Activated CD8-positive, alpha-beta T cell treated with anti-CD3 and anti-CD28 coated beads for 36 hours (primary cell): ENCODE measurements at regions not wholly inside any gene's neighbourhood (a gene's known extent, or its start where the extent isn't known, plus 50 kb on each side); places are given as distances from the start of the nearest gene placed in this dataset.
"Not testable (repeated sequence)": the region's sequence is repeated elsewhere in the genome, so short reads cannot be mapped to it uniquely, and the experiment has no call there.

ENCODE experiments used
- ATAC-seq: fragments of 200-7000 bp; cut with Tn5 transposase; one replicate; pipeline ENCODE4 v1.10.0; 2021; ENCODE audit warnings: mild to moderate bottlenecking, moderate library complexity
- CTCF ChIA-PET: fragments of 350-600 bp; sonication (Branson Sonifier 250); formaldehyde crosslinking; loops from one replicate; lab custom pipeline; 2021; ENCODE audit warnings: antibody characterized with exemption; lab: Charles Lee
- POLR2A ChIA-PET: fragments of 350-600 bp; sonication (Branson Sonifier 250); formaldehyde crosslinking; loops from one replicate; lab custom pipeline; 2021; ENCODE audit warnings: antibody characterized with exemption; lab: Charles Lee
- DNase-seq: peaks from one replicate; pipeline ENCODE4 v3.0.0-alpha.2; 2020
- H3K27ac Mint-ChIP-seq: one replicate; pipeline ENCODE4 v1.8.0; 2021; ENCODE audit warnings: mild to moderate bottlenecking, mixed read lengths
- H3K27me3 Mint-ChIP-seq: one replicate; pipeline ENCODE4 v1.8.0; 2021; ENCODE audit warnings: mixed read lengths
- H3K36me3 Mint-ChIP-seq: one replicate; pipeline ENCODE4 v1.8.0; 2021; ENCODE audit warnings: low read depth, mixed read lengths
- H3K4me1 Mint-ChIP-seq: one replicate; pipeline ENCODE4 v1.8.0; 2021; ENCODE audit warnings: low read depth, mixed read lengths
- H3K4me3 Mint-ChIP-seq: one replicate; pipeline ENCODE4 v1.8.0; 2021; ENCODE audit warnings: mild to moderate bottlenecking, moderate library complexity, mixed read lengths
- H3K9me3 Mint-ChIP-seq: one replicate; pipeline ENCODE4 v1.8.0; 2021; ENCODE audit warnings: mixed read lengths
- CTCF ChIP-seq: fragments of 200-600 bp; IDR thresholded peaks from one replicate; pipeline ENCODE4 v1.8.0; 2022; ENCODE audit warnings: antibody characterized with exemption, mild to moderate bottlenecking
- intact Hi-C: fragments of 100-400 bp; cut with micrococcal nuclease; formaldehyde crosslinking; loops from one replicate; pipeline ENCODE4 v1.10.0; 2022

- Mint-ChIP-seq H3K36me3 (no peaks in the 10 kb centered on the region), H3K27ac (no peak overlapping the region), H3K4me1 (no peaks in the 10 kb centered on the region), H3K27me3 (peaks cover 3% of the 10 kb centered on the region), H3K9me3 (peaks cover 5% of the 10 kb centered on the region), H3K4me3 (no peak overlapping the region)
- CTCF ChIA-PET, result no interaction called here
- ATAC-seq (no peak), DNase-seq (no peak)
- POLR2A ChIA-PET, result no interaction called here
- TF ChIP-seq CTCF, result no peak
- intact Hi-C loops, result no loop called here
Observed at GRCh38 chr2:129548880-129549279, 430.6 kb upstream of the RAB6C start.

GRCh38 chr2:129550536-129550935 lies 428.9 kb upstream of the RAB6C start:
- H3K4me3 Mint-ChIP-seq, result no peak overlapping the region
- no peak for DNase-seq
- no peak for TF ChIP-seq CTCF
- no peak for ATAC-seq
- H3K36me3 Mint-ChIP-seq, result no peaks in the 10 kb centered on the region
- peaks cover 2% of the 10 kb centered on the region for H3K9me3 Mint-ChIP-seq
- peaks cover 3% of the 10 kb centered on the region for H3K27me3 Mint-ChIP-seq
- CTCF ChIA-PET, result no interaction called here
- POLR2A ChIA-PET, result interaction anchor here (0.5 kb wide), 1 partner anchor 218 kb away, joined by 3 read pairs; no protein-coding TSS in a partner anchor
- H3K4me1 Mint-ChIP-seq, result no peaks in the 10 kb centered on the region
- H3K27ac Mint-ChIP-seq, result no peak overlapping the region
- intact Hi-C loops, result no loop called here

GRCh38 chr2:129554373-129554772 lies 425.1 kb upstream of the RAB6C start:
- intact Hi-C loops, result no loop called here
- ATAC-seq, result no peak
- Mint-ChIP-seq H3K36me3 (no peaks in the 10 kb centered on the region), H3K27ac (no peak overlapping the region), H3K27me3 (no peaks in the 10 kb centered on the region), H3K9me3 (no peaks in the 10 kb centered on the region), H3K4me1 (no peaks in the 10 kb centered on the region), H3K4me3 (no peak overlapping the region)
- ChIA-PET POLR2A (no interaction called here), CTCF (no interaction called here)
- no peak for TF ChIP-seq CTCF
- no peak for DNase-seq

GRCh38 chr2:129559101-129559500 lies 420.4 kb upstream of the RAB6C start:
- H3K4me1 Mint-ChIP-seq, result no peaks in the 10 kb centered on the region
- no peaks in the 10 kb centered on the region for H3K36me3 Mint-ChIP-seq
- no peaks in the 10 kb centered on the region for H3K9me3 Mint-ChIP-seq
- POLR2A ChIA-PET, result interaction anchor here (0.5 kb wide), 1 partner anchor 121 kb away, joined by 3 read pairs; no protein-coding TSS in a partner anchor
- DNase-seq (no peak), ATAC-seq (no peak)
- intact Hi-C loops, result no loop called here
- no peak overlapping the region for H3K4me3 Mint-ChIP-seq
- CTCF ChIA-PET, result no interaction called here
- no peak overlapping the region for H3K27ac Mint-ChIP-seq
- H3K27me3 Mint-ChIP-seq, result no peaks in the 10 kb centered on the region
- no peak for TF ChIP-seq CTCF

GRCh38 chr2:129565551-129566109 lies 413.8 kb upstream of the RAB6C start:
- Mint-ChIP-seq H3K9me3 (peaks cover 5% of the 10 kb centered on the region), H3K4me3 (no peak overlapping the region), H3K27me3 (no peaks in the 10 kb centered on the region), H3K4me1 (no peaks in the 10 kb centered on the region), H3K27ac (no peak overlapping the region), H3K36me3 (no peaks in the 10 kb centered on the region)
- no peak for ATAC-seq
- no peak for DNase-seq
- intact Hi-C loops, result no loop called here
- POLR2A ChIA-PET, result no interaction called here
- CTCF ChIA-PET, result no interaction called here
- TF ChIP-seq CTCF, result no peak

- H3K27ac Mint-ChIP-seq, DNase-seq, H3K36me3 Mint-ChIP-seq, CTCF ChIA-PET, H3K27me3 Mint-ChIP-seq, POLR2A ChIA-PET, H3K4me3 Mint-ChIP-seq, ATAC-seq, intact Hi-C loops, H3K4me1 Mint-ChIP-seq: not testable (repeated sequence)
- H3K9me3 Mint-ChIP-seq, result peaks cover 25% of the 10 kb centered on the region
Observed at GRCh38 chr2:129570812-129571211, 408.7 kb upstream of the RAB6C start.
